GM21423 (cell line): ENCODE measurements at regions not wholly inside any gene's neighbourhood (a gene's known extent, or its start where the extent isn't known, plus 50 kb on each side); places are given as distances from the start of the nearest gene placed in this dataset.
"Not testable (repeated sequence)": the region's sequence is repeated elsewhere in the genome, so short reads cannot be mapped to it uniquely, and the experiment has no call there.

Source experiments
- ATAC-seq: cut with Tn5 transposase; IDR thresholded peaks from one replicate; pipeline ENCODE4 v1.9.1; 2021; ENCODE audit warnings: mild to moderate bottlenecking, moderate library complexity; ENCODE audit not compliant: unreplicated experiment

DNA sequence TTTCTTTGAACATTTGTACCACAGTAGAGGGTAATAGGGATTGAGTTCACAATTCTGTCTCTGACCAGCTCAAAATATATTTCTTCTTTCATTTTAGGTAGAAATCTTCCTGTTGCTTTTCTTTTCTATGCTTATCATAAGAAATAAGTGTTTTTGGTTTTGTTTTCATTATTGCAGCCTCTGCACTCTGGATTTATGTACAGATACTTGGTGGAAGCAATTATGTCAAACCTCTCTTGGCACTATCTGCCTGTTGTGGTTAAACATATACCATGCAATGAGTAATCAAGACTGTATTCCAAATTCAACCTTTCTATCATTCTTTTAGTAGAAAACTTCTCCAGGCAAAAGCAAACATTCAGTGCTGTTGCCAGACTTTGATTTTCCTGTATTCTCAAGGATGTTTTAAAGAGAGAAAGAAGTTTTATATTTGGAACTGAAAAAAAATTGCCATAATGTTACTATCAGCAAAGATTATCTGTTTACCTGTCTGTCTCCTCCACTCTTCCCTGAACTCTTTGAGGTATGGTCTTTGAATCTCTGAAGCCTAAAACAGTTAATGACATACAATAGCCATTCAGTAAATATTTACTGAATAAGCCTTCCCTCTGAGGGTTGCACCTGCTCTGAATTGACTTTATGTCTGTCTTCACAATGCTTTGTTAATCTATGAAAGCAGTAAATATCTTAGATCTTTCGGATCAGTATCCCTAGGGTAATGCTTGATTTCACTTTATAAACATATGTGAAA is 612.5 kb upstream of the PRR20A start:
- no peak for ATAC-seq

DNA sequence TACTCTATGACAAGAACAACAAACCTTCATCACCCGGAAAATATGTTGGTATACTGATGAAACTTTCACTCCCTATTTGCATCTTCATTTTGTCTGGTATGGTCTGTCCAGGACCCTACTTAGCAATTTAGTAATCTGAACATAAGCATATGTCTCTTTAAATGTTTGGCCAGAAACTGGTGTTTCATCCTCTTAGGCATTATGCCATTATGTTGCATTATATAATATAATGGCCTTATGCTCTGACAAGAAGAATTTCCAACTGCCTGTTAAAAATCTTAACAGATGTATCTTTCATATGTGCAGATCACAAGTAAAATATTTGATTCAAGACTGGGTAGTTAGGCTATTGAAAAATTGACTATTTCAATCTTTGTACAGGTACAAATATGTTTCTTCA is 610.6 kb upstream of the PRR20A start:
- ATAC-seq, result no peak

DNA sequence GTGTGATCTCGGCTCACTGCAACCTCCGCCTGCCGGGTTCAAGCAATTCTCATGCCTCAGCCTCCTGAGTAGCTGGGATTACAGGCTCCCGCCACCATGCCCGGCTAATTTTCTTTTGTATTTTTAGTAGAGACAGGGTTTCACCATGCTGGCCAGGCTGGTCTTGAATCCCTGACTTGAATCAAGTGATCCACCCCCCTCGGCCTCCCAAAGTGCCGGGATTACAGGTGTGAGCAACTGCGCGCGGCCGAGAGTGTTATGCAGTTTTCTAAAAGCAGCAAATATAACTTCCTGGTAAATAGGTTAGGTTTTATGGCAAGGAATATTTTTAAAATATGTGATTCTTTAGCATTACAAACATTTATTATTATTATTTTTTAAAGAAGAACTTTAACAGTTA is 592.8 kb upstream of the PRR20A start:
- not testable (repeated sequence) for ATAC-seq

DNA sequence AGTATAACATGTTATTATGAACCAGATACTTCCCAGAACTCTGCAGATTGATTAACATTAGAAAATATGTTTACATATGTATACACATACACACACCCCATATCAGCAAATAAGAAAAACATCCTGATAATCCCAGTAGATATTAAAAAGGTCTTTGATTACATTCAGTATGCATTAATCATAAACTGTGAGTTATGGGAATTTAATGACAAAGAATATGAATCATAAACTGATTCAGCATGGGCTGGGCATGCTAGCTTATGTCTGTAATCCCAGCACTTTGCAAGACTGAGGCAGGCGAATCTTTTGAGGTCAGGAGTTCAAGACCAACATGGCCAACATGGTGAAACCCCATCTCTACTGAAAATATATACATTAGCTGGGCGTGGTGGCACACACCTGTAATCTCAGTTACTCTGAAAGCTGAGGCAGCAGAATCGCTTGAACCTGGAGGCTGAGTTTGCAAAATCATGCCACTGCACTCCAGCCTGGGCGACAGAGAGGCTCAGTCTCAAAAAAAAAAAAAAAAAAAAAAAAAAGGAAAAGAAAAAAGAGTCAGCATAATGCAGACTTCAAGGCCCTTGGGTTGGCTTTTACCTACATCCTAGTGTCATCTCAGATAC is 581.9 kb upstream of the PRR20A start:
- no peak for ATAC-seq

DNA sequence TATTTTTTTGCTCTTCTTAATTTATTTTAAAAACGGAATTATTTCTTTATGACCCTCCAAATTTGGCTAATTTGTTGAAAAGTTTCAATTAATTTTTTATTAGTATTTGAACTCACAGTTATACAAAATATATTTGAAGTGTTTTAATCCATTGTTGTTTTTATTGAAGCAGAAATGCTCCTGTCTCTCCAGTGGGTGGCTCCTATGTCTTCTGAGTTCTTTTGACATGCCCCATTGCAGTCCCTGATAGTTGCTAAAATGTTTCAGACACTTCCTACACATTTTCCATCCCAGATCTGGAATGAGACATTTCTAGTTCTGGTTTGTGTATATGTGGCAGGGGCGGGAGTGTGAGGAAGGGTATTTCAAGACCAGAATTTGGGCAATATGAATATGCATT is 579.4 kb upstream of the PRR20A start:
- ATAC-seq, result no peak

DNA sequence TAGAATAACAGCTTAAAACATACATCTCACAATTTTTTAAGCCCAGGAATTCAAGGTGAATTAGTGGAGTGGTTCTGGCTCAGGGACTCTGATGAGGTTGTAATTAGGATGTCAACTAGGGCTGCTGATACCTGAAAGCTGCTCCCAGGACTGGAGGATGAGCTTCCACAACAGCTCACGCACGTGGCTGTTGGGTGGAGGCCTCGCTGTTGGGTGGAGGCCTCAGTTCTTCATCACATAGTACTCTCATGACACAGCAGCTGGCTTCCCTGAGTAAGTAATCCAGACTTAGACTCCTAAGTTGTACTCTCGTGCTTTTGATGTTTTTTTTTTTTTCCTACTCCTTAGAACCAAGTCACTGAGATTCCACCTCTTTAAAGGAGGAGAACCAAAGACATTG is 577.1 kb upstream of the PRR20A start:
- ATAC-seq, result no peak

DNA sequence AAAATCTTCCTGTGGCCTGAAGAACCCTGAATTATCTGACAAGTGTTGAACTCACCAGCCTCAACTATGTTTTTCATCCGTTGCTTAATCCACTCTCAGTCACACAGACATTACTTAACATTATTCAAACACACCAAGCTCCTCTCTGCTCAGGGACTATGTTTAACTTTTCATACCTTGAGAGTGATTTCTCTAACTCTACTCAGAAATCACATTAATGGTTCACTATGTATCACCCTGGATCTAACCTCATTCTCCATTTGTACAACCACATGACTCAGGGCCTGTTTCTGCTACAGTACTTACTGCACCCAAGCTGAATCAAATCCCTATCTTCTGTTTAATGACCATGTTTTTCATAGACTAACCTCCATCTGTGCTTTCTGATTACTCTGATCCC is 553.7 kb upstream of the PRR20A start:
- no peak for ATAC-seq

DNA sequence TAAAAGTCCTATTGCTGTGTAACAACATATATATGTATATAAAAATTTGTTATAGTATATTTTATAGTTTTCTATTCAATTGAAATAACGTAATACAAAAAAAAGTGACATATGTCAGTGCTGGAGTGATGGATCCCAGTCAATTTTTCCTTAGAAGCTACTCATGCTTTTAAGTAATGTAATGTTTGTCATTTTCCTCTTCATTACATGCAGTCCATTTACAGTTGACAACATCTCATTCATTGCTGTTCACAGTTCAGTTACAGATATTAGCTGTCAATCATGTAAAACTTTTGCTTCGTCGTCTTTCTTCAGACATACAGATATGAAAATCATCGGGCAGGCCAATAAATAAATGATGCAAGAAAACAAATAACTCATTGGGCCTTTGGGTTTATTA is 525.1 kb upstream of the PRR20A start:
- no peak for ATAC-seq

DNA sequence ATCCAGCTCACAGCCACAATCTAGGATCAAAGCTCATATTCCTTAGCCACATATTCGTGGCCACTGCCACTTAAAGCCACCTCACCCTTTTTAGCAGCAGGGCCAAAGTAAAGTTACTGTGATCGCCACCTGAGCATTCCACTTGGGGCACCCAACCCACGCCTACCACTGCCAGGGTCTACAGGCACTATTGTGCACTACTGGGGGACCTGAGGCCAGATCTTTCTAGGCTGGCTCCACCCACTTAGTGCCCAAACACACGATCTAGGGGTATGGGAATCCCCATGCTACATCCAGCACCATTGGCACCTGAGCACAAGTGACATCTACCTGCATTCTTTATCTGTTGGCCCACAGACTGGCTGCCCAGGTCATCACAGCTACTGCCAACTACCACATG is 517.9 kb upstream of the PRR20A start:
- no peak for ATAC-seq

DNA sequence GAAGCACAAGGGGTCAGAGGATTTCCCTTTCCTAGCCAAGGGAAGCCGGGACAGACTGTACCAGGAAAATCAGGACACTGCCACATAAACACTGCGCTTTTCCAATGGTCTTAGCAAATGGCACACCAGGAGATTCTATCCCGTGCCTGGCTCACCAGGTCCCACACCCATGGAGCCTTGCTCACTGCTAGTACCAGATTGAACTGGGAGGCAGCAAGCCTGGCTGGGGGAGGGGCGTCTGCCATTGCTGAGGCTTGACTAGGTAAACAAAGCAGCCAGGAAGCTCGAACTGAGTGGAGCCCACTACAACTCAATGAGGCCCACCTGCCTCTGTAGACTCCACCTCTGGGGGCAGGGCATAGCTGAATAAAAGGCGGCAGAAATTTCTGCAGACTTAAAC is 511.8 kb upstream of the PRR20A start:
- ATAC-seq, result not testable (repeated sequence)

DNA sequence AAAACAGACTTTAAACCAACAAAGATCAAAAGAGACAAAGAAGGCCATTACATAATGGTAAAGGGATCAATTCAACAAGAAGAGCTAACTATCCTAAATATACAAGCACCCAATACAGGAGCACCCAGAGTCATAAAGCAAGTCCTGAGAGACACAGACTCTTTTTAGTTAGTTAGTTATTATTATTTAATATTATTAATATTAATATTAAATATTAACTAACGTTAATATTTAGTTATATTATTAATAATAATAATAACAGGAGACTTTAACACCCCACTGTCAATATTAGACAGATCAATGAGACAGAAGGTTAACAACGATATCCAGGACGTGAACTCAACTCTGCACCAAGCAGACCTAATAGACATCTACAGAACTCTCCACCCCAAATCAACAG is 509.7 kb upstream of the PRR20A start:
- not testable (repeated sequence) for ATAC-seq

DNA sequence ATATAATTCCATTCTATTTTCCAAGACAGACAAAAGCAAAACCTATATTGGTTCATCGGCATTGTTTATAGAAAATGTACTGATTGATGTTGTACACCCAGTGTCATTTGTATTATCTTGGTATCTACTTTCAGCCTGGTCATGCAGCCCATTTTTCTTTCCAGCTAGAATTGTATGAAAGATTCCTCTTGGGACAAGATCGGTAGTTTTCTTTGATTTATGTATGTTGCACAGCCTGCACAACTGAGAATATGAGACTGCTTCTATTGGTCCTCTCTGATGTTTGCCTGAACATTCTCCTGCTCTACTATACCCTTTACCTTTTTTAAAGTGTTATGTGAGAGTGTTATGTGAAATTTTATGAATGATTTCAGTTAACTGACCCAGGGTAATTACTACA is 487.7 kb upstream of the PRR20A start:
- no peak for ATAC-seq

DNA sequence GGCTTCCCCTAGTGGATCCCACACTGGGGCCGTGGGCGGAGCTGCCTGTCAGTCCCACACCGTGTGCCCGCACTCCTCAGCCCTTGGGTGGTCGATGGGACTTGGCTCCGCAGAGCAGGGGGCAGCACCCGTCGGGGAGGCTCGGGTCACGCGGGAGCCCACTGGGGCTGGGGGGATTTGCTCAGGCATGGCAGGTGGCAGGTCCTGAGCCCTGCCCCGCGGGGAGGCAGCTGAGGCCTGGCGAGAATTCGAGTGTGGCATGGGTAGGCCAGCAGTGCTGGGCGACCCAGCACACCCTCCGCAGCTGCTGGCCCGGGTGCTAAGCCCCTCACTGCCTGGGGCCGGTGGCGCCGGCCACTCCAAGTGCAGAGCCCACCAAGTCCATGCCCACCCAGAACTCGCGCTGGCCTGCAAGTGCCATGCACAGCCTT is 481.7 kb upstream of the PRR20A start:
- no peak for ATAC-seq

DNA sequence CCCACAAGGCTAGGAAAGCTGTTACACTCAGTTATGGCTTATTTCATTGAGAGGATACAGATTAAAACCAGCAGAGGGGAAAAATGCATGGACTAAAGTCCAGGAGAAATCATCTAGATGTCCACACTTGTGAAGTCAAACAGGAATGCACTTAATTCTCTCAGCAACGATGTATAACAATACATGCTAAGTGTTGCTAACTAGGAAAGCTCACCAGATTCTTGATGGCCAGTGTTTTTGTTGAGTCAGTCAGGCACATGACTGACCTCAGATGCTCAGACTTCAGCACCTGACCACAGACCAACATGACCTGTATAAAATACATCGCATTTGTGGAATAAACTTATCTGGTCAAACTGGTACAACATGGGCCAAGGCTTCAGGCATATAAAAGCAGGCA is 470.2 kb upstream of the PRR20A start:
- no peak for ATAC-seq

DNA sequence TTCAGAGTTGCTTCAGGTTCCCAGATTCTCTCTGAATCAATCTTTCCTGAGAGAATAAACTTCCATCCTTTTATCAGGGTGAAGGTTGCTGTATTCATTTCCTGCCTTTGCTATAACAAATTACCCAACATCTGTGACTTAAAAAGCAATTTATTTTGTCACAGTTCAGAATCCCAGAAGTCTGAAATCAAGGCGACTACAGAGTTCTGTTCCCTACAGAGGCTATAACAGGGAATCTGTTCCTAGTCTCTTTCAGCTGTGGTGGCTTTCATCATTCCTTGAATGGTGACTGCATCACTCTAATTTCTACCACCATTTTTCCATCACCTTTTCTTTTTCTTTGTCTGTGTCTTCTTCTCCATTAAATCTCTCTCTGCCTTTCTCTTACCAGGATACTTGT is 459.3 kb upstream of the PRR20A start:
- no peak for ATAC-seq

DNA sequence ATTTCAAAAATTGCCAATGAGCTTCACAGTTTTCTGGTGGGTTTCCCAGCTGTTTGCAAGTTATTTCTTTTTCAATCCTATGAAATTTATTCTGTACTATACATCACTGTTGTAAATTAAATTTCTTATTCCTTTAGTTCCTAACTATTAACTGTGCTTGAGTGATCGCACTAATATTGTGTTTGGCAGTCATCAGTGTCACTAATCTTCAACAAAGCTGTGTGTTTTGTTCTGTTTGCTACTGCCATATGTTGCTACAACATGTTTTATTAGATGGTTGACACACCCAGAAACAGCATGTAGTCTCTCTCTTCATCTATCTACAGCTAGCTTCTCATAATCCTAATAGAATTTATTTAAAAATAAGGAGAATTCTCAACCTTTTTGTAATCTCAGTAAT is 453.6 kb upstream of the PRR20A start:
- ATAC-seq, result no peak

DNA sequence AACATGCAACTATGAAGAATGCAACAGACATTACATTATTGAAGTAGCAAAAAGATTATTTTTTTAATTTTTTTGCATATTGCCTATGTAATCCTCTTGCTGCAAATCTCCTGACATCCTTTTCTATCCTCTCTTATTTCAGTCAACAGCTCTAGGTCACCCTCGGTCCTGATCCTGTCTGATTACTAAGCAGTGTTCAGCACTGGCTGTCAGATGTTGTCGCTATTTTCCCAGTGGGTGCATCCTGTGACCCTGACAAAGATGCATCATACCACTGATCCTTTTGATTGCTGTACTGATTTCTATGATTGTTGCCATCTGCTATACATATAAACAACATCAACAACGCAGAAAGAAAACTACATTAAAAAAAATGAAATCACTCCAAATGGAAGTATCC is 443.7 kb upstream of the PRR20A start:
- ATAC-seq, result no peak

DNA sequence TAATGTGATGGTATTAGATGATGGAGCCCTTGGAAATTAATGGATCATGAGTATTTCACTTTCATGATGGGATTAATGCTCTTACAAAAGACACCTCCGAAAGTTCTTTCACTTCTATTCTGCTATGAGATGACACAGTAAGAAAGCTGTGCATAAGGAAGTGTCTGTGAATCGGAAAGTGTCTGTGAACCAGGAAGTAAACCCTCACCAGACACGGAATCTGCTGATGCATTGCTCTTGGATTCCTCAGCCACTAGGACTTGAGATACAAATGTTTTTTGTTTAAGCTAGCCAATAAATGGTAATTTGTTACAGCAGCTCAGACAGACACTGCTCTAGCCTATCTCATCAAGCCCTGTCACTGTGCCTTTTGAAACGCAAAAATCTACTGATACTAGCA is 440.4 kb upstream of the PRR20A start:
- no peak for ATAC-seq

DNA sequence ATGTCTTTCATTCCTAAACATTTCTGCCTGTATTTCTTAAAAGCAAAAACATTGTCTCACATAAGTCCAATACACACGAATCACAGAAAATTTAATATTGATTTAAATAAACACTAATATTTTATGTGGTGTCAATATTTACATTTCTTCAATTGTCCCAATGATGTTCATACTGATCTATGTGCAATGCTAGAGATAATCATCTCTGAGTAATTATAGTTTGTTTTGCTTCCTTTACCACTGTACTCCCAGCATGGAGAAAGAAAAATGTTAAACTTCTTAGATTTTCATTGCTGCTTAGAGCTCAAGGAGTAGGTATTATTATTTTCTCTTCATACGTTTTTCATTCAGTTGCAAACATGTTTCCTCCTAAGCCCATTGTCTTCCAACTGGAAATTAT is 434.2 kb upstream of the PRR20A start:
- ATAC-seq, result no peak

DNA sequence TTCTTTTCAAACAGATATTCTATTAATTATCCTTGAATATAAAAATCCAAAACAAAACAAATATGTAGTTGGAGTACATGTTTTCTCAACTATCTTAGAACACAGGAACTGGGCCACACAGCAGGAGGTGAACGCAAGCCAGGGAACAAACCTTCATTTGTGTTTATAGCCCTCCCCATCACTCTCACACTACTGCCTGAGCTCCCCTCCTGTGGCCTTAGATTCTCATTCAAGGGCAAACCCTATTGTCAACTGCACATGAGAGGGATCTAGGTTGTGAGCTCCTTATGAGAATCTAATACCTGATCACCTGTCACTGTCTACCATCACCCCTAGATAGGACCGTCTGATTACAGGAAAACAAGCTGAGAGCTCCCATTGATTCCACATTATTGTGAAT is 427.1 kb upstream of the PRR20A start:
- no peak for ATAC-seq

DNA sequence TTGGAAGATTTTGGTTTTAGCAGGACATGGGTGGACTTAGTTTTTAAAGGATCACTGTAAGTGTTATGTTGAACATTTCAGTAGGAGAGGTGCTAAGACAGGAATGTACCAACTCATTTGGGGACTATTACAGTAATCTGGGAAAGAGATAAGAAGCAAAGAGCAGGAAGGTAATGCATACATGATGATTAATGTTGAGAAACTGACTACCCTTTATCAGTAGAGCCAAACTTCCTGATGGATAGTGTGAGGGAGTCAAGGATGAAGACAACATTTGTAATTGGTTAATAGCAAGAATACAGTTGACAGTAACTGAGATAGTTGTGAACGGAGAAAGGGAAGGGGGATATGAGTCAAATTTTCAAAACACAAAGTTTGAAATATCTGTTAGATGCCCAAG is 421.9 kb upstream of the PRR20A start:
- no peak for ATAC-seq

DNA sequence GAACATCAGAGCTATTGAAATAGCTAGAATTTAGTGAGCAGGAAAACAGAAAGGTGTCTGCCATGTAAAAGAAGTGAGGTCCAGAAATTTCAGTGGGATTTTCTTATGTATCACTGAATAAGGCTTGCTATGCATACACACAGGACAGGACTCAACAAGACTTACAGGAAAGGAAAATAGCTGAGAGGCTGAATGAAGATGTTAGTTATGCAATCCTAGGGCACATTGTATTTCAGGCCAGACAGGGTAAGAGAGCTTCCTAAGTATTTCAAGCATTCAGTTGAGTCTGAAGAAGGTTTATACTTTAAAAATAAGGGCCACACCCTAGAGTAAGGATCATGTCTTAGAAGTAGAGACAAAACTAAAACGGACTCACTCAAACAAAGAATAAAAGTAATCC is 419.9 kb upstream of the PRR20A start:
- ATAC-seq, result no peak

DNA sequence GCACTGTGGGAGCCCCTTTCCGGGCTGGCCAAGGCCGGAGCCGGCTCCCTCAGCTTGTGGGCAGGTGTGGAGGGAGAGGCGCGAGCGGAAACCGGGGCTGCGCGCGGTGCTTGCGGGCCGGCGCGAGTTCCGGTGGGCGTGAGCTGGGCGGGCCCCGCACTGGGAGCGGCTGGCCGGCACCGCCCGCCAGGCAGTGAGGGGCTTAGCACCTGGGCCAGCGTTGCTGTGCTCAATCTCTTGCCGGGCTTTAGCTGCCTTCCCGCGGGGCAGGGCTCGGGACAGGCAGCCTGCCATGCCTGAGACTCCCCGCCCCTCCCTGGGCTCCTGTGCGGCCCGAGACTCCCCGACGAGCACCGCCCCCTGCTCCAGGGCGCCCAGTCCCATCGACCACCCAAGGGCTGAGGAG is 405.2 kb upstream of the PRR20A start:
- ATAC-seq, result no peak
